GM19372 (cell line): ENCODE measurements at regions not wholly inside any gene's neighbourhood (a gene's known extent, or its start where the extent isn't known, plus 50 kb on each side); places are given as distances from the start of the nearest gene placed in this dataset.

ENCODE experiments used
- ATAC-seq: cut with Tn5 transposase; IDR thresholded peaks from one replicate; pipeline ENCODE4 v1.9.1; 2021; ENCODE audit warnings: mild to moderate bottlenecking, low read depth, moderate library complexity; ENCODE audit not compliant: unreplicated experiment

GRCh38 chr1:81069856-81070255 lies 730.9 kb upstream of the ADGRL2 start:
- ATAC-seq, result no peak

- ATAC-seq, result no peak
Measured at GRCh38 chr1:81068726-81069125, 732.0 kb upstream of the ADGRL2 start.

GRCh38 chr1:81053826-81054225 lies 746.9 kb upstream of the ADGRL2 start:
- no peak for ATAC-seq

GRCh38 chr1:81052162-81052561 lies 748.6 kb upstream of the ADGRL2 start:
- no peak for ATAC-seq

GRCh38 chr1:81050390-81050789 lies 750.3 kb upstream of the ADGRL2 start:
- ATAC-seq, result no peak

GRCh38 chr1:81044708-81045107 lies 756.0 kb upstream of the ADGRL2 start:
- ATAC-seq, result no peak

GRCh38 chr1:81042225-81042624 lies 758.5 kb upstream of the ADGRL2 start:
- no peak for ATAC-seq

- no peak for ATAC-seq
Measured at GRCh38 chr1:81034291-81034690, 766.4 kb upstream of the ADGRL2 start.

GRCh38 chr1:81032973-81033425 lies 767.7 kb upstream of the ADGRL2 start:
- ATAC-seq, result no peak

GRCh38 chr1:81032374-81032773 lies 768.4 kb upstream of the ADGRL2 start:
- no peak for ATAC-seq

GRCh38 chr1:81030441-81030840 lies 770.3 kb upstream of the ADGRL2 start:
- no peak for ATAC-seq

GRCh38 chr1:81029266-81029665 lies 771.5 kb upstream of the ADGRL2 start:
- no peak for ATAC-seq

- no peak for ATAC-seq
Measured at GRCh38 chr1:81023187-81023724, 777.5 kb upstream of the ADGRL2 start.

- no peak for ATAC-seq
Measured at GRCh38 chr1:81021134-81021533, 779.6 kb upstream of the ADGRL2 start.

- no peak for ATAC-seq
Measured at GRCh38 chr1:81020506-81020905, 780.2 kb upstream of the ADGRL2 start.

GRCh38 chr1:81010126-81010525 lies 790.6 kb upstream of the ADGRL2 start:
- no peak for ATAC-seq

GRCh38 chr1:81008293-81008692 lies 792.4 kb upstream of the ADGRL2 start:
- no peak for ATAC-seq

- ATAC-seq, result no peak
Measured at GRCh38 chr1:81007024-81007423, 793.7 kb upstream of the ADGRL2 start.

- ATAC-seq, result no peak
Measured at GRCh38 chr1:81006502-81006901, 794.2 kb upstream of the ADGRL2 start.

GRCh38 chr1:81004011-81004410 lies 796.7 kb upstream of the ADGRL2 start:
- ATAC-seq, result no peak

- no peak for ATAC-seq
Measured at GRCh38 chr1:80994934-80995333, 805.8 kb upstream of the ADGRL2 start.

GRCh38 chr1:80994038-80994437 lies 806.7 kb upstream of the ADGRL2 start:
- no peak for ATAC-seq
